Uterus (tissue), 3 donors: ENCODE measurements at regions not wholly inside any gene's neighbourhood (a gene's known extent, or its start where the extent isn't known, plus 50 kb on each side); places are given as distances from the start of the nearest gene placed in this dataset.
"Not testable (repeated sequence)": the region's sequence is repeated elsewhere in the genome, so short reads cannot be mapped to it uniquely, and the experiment has no call there.

Experiments used
- DNase-seq, 2 donors: peaks; one replicate each; pipeline ENCODE4 v3.0.0-alpha.2; 2019 to 2020
- H3K27ac ChIP-seq, 2 donors: fragments of 200-600 bp; sonication (generic); 1 replicate in 1 of 2; 2 replicates in 1 of 2; pipeline ENCODE4 v1.5.1; 2016 to 2018
- H3K27me3 ChIP-seq, 2 donors: fragments of 200-600 bp; sonication (generic); one replicate each; pipeline ENCODE4 v1.5.1; 2018 to 2019; ENCODE audit warnings: control low read depth in 1 of 2
- H3K36me3 ChIP-seq, 2 donors: fragments of 200-600 bp; sonication (generic); one replicate each; pipeline ENCODE4 v1.5.1; 2019; ENCODE audit warnings: control low read depth in 1 of 2
- H3K4me1 ChIP-seq, 2 donors: fragments of 200-600 bp; sonication (generic); one replicate each; pipeline ENCODE4 v1.5.1; 2018 to 2019; ENCODE audit warnings: control low read depth in 1 of 2
- H3K4me3 ChIP-seq, 2 donors: fragments of 200-600 bp; sonication (generic); 1 replicate in 1 of 2; 2 replicates in 1 of 2; pipeline ENCODE4 v1.5.1; 2018 to 2019; ENCODE audit warnings: mild to moderate bottlenecking in 1 of 2
- H3K9me3 ChIP-seq, 2 donors: fragments of 200-600 bp; sonication (generic); one replicate each; pipeline ENCODE4 v1.5.1; 2019; ENCODE audit warnings: control low read depth in 1 of 2
- POLR2A ChIP-seq, 2 donors: fragments of 450-650 bp; IDR thresholded peaks; one replicate each; pipeline ENCODE4 v1.6.1; 2016; ENCODE audit warnings: antibody characterized with exemption in 2 of 2, mild to moderate bottlenecking in 1 of 2, moderate library complexity in 1 of 2
- intact Hi-C: fragments of 100-400 bp; cut with DNase I; formaldehyde crosslinking; loops from one replicate; pipeline ENCODE4 v1.15.1; 2023; ENCODE audit warnings: low total_unique reads
- TF ChIP-seq, protein P1 (sequence below), 4 experiments: fragments of 200-600 bp in 2 of 4; fragments of 450-650 bp in 2 of 4; sonication (generic) in 2 of 4; IDR thresholded peaks; one replicate each; pipeline ENCODE4 v1.5.1; 2016 to 2019; ENCODE audit warnings: antibody characterized with exemption in 4 of 4, mild to moderate bottlenecking in 2 of 4, moderate library complexity in 1 of 4
- donor health status: DM: yes; HTN: yes; CAD: no.

DNA sequence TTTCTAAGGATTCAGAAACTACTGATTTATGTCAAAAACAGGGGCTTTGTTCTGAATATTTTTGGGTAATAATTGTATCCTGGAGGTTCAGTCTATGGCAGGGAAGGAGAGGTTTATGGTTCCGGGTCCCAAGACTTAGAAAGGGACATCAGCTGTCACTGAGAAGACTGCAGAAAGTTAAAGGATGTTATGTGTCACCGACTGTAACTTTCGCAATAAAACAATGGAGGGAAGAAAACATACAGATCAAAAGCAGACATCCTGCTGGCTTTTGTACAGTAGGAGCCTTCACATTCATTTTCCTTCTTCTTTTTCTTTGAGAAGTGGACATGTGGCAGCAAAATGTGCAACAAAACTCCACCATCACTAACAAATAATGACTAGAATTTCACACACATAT, 900.7 kb upstream of the SOX11 start:
- H3K27ac ChIP-seq, result no peak overlapping the region
- no peaks in the 10 kb centered on the region for H3K4me1 ChIP-seq
- DNase-seq, result no peak
- no peak overlapping the region for H3K4me3 ChIP-seq
- no peaks in the 10 kb centered on the region for H3K9me3 ChIP-seq
- no peaks in the 10 kb centered on the region for H3K36me3 ChIP-seq
- intact Hi-C loops, result no loop called here
- no peak for TF ChIP-seq POLR2A (IDR thresholded peaks at IDR 0.05)
- TF ChIP-seq, protein P1, sequence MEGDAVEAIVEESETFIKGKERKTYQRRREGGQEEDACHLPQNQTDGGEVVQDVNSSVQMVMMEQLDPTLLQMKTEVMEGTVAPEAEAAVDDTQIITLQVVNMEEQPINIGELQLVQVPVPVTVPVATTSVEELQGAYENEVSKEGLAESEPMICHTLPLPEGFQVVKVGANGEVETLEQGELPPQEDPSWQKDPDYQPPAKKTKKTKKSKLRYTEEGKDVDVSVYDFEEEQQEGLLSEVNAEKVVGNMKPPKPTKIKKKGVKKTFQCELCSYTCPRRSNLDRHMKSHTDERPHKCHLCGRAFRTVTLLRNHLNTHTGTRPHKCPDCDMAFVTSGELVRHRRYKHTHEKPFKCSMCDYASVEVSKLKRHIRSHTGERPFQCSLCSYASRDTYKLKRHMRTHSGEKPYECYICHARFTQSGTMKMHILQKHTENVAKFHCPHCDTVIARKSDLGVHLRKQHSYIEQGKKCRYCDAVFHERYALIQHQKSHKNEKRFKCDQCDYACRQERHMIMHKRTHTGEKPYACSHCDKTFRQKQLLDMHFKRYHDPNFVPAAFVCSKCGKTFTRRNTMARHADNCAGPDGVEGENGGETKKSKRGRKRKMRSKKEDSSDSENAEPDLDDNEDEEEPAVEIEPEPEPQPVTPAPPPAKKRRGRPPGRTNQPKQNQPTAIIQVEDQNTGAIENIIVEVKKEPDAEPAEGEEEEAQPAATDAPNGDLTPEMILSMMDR (IDR thresholded peaks at IDR 0.05), result no peak
- H3K27me3 ChIP-seq, result no peaks in the 10 kb centered on the region

DNA sequence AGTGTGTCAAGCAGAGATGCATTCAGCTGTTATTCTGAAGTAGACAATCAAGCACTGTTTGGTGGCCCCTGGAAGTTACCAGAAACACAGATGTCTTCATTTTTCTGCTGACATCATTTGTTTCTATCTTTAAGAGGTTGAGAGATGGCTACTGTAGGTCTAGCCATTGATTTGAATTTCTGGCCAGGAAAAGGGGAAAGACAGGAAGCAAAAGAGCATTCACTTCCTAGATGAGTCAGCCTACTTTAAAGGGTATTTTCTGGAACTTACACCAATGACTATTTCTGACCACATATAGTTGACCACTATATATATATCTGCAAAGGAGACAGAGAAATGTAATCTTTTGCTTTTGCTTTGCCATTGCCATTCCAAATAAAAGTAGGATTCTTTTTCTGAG, 900.1 kb upstream of the SOX11 start:
- DNase-seq, result no peak
- intact Hi-C loops, result no loop called here
- H3K4me1 ChIP-seq, result no peaks in the 10 kb centered on the region
- no peak overlapping the region for H3K4me3 ChIP-seq
- no peaks in the 10 kb centered on the region for H3K36me3 ChIP-seq
- H3K9me3 ChIP-seq, result no peaks in the 10 kb centered on the region
- TF ChIP-seq POLR2A (IDR thresholded peaks at IDR 0.05), result no peak
- TF ChIP-seq, protein P1 (IDR thresholded peaks at IDR 0.05), result no peak
- H3K27me3 ChIP-seq, result no peaks in the 10 kb centered on the region
- H3K27ac ChIP-seq, result no peak overlapping the region

DNA sequence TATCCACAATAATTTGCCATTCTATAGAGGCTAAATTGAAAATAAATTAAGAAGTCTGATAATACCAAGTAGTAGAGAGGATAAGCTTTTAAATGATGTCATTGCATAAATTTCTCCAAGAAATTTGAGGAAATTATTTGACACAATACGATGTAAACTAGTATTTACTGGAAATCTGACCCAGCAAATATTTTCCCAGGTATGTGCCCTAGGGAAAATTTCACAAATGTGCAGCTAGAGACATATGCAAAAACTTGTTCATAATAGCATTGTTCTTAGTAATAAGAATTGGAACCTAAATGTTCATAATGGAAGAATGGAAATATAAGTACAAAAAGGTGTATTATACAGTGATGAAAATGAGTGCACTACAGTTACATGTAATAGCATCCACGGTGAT, 888.8 kb upstream of the SOX11 start:
- no peak overlapping the region for H3K4me3 ChIP-seq
- no peak overlapping the region for H3K27ac ChIP-seq
- no peaks in the 10 kb centered on the region for H3K4me1 ChIP-seq
- DNase-seq, result no peak
- H3K36me3 ChIP-seq, result no peaks in the 10 kb centered on the region
- intact Hi-C loops, result no loop called here
- no peaks in the 10 kb centered on the region for H3K27me3 ChIP-seq
- TF ChIP-seq, protein P1 (IDR thresholded peaks at IDR 0.05), result no peak
- TF ChIP-seq POLR2A (IDR thresholded peaks at IDR 0.05), result no peak
- no peaks in the 10 kb centered on the region for H3K9me3 ChIP-seq

DNA sequence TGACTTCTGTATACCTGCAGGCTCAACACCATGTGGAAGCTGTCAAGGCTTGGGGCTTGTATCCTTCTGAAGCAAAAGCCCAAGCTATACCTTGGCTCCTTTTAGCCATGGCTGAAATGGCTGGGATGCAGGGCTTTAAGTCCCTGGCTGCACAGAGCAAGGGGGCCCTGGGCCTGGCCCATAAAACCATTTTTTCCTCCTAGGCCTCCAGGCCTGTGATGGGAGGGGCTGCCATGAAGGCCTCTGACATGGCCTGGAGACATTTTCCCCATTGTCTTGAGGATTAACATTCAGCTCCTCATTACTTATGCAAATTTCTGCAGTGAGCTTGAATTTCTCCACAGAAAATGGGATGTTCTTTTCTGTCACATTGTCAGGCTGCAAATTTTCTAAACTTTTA, 878.0 kb upstream of the SOX11 start:
- H3K4me3 ChIP-seq, H3K27me3 ChIP-seq, H3K4me1 ChIP-seq, H3K36me3 ChIP-seq, H3K27ac ChIP-seq, DNase-seq, intact Hi-C loops, H3K9me3 ChIP-seq: not testable (repeated sequence)

DNA sequence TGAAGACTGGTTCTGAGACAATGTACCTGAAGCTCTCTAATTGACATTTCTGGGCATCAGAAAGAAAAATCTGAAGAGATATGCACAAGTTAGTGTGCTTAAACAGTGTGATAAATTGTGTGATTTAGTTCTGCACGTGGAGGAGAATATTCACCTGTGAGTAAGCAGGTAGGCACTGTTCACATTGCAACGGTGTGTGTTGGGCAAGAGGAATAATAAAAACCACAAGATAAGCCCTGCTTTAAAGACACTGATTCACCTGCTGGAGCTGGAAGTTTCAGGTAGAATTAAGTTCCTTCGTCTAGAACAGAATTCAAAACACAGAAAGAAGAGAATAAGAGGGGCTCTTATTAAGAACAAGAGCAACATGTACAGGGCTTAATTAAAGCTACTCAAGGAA, 864.3 kb upstream of the SOX11 start:
- no peak overlapping the region for H3K27ac ChIP-seq
- no peaks in the 10 kb centered on the region for H3K36me3 ChIP-seq
- intact Hi-C loops, result no loop called here
- no peaks in the 10 kb centered on the region for H3K4me1 ChIP-seq
- no peak for DNase-seq
- H3K9me3 ChIP-seq, result no peaks in the 10 kb centered on the region
- no peak for TF ChIP-seq POLR2A (IDR thresholded peaks at IDR 0.05)
- H3K27me3 ChIP-seq, result no peaks in the 10 kb centered on the region
- H3K4me3 ChIP-seq, result no peak overlapping the region

DNA sequence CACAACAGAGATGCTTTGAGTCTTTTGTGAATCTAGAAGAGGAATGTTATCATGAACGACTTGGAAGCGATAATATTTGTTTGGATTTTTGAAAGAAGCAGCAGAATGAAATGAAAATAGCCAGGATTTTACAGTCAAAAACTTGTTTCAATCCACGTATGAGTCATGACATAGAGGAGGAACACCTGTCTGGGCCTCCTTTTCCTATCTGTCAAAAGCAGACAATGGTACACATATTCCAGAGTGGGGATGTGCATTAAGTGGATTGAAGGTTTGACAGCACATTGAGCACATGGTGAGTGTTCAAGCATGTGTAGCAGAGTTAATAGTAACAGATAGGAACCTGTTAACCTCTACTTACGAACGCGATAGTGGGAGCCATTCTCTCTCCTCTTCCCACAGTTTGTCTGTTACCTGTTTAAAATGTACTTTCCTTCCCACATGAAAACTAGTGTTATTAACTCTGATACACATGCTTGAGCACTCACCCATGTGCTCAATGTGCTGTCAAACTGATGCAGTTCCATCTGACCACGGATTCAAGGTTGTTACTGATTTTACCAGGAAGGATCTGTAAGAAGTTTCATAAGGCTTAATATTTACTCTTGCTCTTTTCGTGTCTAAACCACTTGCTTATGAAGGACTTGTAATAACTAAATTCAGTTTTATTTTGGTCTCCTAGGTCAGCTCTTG, 863.4 kb upstream of the SOX11 start:
- intact Hi-C loops, result no loop called here
- DNase-seq, result no peak

More for the DNA sequence above, 863.4 kb upstream of the SOX11 start:
- Histone ChIP-seq H3K4me3 (no peak overlapping the region), H3K27ac (no peak overlapping the region), H3K4me1 (no peaks in the 10 kb centered on the region), H3K36me3 (no peaks in the 10 kb centered on the region), H3K27me3 (no peaks in the 10 kb centered on the region), H3K9me3 (no peaks in the 10 kb centered on the region)
- no peak for TF ChIP-seq POLR2A (IDR thresholded peaks at IDR 0.05)
- TF ChIP-seq, protein P1 (IDR thresholded peaks at IDR 0.05), result no peak
